NCI-H1105 (cell line): ENCODE measurements at regions not wholly inside any gene's neighbourhood (a gene's known extent, or its start where the extent isn't known, plus 50 kb on each side); places are given as distances from the start of the nearest gene placed in this dataset.
"Not testable (repeated sequence)": the region's sequence is repeated elsewhere in the genome, so short reads cannot be mapped to it uniquely, and the experiment has no call there.

ENCODE experiments used
- DNase-seq: peaks from one replicate; lab custom pipeline; 2025; lab: John Stamatoyannopoulos, UW

- DNase-seq, result no peak
Measured at GRCh38 chrX:139200346-139200745, 330.2 kb upstream of the F9 start.

- DNase-seq, result no peak
Measured at GRCh38 chrX:139199933-139200332, 330.6 kb upstream of the F9 start.

GRCh38 chrX:139198936-139199335 lies 331.6 kb upstream of the F9 start:
- no peak for DNase-seq

- DNase-seq, result no peak
Measured at GRCh38 chrX:139196890-139197289, 333.6 kb upstream of the F9 start.

- DNase-seq, result no peak
Measured at GRCh38 chrX:139194571-139195280, 335.8 kb upstream of the F9 start.

- no peak for DNase-seq
Measured at GRCh38 chrX:139192386-139192961, 338.1 kb upstream of the F9 start.

GRCh38 chrX:139191746-139192385 lies 338.7 kb upstream of the F9 start:
- no peak for DNase-seq

GRCh38 chrX:139191286-139191685 lies 339.3 kb upstream of the F9 start:
- DNase-seq, result no peak

- DNase-seq, result no peak
Measured at GRCh38 chrX:139187738-139188137, 342.8 kb upstream of the F9 start.

- no peak for DNase-seq
Measured at GRCh38 chrX:139186991-139187390, 343.5 kb upstream of the F9 start.

GRCh38 chrX:139179592-139179991 lies 350.9 kb upstream of the F9 start:
- DNase-seq, result no peak

GRCh38 chrX:139178980-139179379 lies 351.6 kb upstream of the F9 start:
- no peak for DNase-seq

GRCh38 chrX:139172731-139173130 lies 357.8 kb upstream of the F9 start:
- no peak for DNase-seq

GRCh38 chrX:139170526-139171173 lies 359.9 kb upstream of the F9 start:
- no peak for DNase-seq

- DNase-seq, result no peak
Measured at GRCh38 chrX:139167282-139167681, 363.3 kb upstream of the F9 start.

GRCh38 chrX:139158256-139158655 lies 372.3 kb upstream of the F9 start:
- no peak for DNase-seq

- no peak for DNase-seq
Measured at GRCh38 chrX:139156356-139156755, 374.2 kb upstream of the F9 start.

- DNase-seq, result not testable (repeated sequence)
Measured at GRCh38 chrX:139146625-139147024, 383.9 kb upstream of the F9 start.

GRCh38 chrX:139141370-139141769 lies 389.2 kb upstream of the F9 start:
- no peak for DNase-seq

- no peak for DNase-seq
Measured at GRCh38 chrX:139134316-139134715, 396.2 kb upstream of the F9 start.

GRCh38 chrX:139126493-139126892 lies 404.0 kb upstream of the F9 start:
- DNase-seq, result no peak

- no peak for DNase-seq
Measured at GRCh38 chrX:139125916-139126315, 404.6 kb upstream of the F9 start.
